ENCODE measurements at regions not wholly inside any gene's neighbourhood (a gene's known extent, or its start where the extent isn't known, plus 50 kb on each side); places are given as distances from the start of the nearest gene placed in this dataset.
A peak's percentile ranks its signal among the peaks of the same experiment; 100 is the strongest.

DNA sequence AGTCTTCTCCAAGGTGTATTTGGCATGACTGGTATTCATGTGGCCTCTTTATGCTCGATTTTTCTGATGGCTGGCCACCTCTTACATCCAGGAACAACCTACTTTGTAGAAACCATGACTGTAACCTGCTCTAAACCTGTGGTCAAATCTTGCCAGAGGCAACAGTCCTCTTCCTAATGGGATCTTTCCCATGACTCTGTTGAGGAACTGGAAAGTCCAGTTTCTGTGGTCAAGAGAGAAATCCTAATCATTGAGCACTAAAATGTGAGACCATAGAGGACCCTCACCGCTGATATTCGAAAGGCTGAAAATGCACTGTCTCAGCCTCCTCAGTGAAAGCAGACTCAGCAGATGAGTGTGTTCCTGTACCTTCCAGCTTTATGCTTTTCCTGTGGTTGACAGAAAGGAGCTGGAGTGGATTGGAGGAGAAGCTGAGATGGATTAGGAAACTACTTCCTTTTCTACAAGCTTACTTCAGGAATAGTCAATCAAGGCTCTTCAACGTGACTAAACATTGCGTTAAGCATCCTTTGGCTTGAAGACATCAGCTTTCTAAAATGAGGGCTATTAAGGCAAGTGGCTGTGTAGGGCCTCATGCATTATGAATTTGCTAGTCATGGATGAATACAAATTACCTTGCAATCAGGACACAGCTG is 69.7 kb upstream of the DAPK1 start:
- no peak for DNase-seq

DNA sequence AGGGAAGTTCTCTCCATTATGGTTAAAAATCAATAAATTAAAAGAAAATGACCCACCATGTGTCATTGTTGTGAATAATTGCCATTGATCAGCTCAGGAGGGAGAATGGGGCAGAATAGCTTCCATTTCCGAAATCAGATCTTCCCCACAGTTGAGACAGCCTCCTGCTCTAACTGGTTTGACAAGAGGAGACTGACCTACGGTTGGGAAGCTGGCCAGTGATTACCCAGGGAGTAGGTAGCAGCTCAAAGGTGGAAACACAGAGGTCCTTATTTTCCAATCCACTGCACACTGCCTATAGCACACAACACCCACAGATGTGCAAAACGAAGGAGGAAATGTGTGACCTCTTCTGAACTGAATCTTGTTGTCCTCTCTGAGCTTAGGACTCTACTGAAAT is 69.0 kb upstream of the DAPK1 start:
- no peak for DNase-seq

DNA sequence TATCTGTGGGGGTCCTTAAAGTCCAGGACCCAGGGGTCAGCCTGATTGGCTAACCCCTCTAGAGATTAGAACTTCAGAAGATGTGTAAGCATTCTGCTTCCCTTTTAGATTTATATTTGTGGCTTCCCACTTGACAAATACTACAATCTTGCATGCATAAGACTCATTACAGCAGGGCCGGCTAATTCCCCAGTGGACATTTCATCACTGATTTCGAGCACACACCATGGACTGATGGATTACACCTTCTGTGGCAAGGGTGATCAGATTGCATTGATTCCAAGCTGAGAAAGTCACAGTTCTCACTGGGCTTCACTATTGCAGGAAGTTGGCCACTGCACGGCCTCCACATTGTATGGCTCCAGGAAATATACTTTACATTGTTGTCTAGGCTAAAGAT is 65.8 kb upstream of the DAPK1 start:
- DNase-seq, result no peak

DNA sequence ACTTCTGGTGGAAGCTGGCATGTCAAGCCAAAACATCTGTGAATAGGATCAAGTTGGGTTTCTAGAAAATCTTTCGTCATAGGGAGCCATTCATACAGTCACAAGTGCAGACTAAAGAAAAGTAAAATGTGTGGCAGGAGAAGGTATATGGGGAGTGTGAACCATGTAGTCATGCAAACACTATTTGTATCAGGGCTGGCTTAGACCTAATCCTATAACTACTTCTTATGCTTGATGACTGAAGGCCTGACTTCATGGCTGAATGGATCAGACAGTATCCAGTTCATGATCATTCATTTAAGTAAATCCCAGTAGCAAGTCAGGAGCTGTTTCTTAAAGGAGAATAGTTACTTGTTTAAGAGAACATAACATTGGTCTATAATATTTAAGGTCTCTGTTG is 63.8 kb upstream of the DAPK1 start:
- no peak for DNase-seq

DNA sequence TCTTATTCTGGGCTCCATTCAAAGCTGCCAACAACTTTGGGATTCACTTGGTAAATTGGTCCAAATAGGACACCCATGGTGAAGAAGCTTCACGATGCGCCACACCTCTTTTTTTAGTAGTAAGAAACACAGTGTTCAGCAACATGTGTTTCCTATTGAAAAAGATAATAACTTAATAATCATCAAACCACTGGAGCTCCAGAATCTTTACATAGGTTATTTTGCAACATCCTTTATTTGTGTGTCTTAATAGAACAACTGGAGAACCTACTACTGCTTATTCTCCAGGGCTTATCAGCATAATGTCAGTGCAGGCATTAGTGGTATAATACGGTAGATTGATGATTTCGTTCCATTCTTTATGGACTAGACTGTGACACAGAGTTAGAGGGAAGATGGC is 63.3 kb upstream of the DAPK1 start:
- no peak for DNase-seq

DNA sequence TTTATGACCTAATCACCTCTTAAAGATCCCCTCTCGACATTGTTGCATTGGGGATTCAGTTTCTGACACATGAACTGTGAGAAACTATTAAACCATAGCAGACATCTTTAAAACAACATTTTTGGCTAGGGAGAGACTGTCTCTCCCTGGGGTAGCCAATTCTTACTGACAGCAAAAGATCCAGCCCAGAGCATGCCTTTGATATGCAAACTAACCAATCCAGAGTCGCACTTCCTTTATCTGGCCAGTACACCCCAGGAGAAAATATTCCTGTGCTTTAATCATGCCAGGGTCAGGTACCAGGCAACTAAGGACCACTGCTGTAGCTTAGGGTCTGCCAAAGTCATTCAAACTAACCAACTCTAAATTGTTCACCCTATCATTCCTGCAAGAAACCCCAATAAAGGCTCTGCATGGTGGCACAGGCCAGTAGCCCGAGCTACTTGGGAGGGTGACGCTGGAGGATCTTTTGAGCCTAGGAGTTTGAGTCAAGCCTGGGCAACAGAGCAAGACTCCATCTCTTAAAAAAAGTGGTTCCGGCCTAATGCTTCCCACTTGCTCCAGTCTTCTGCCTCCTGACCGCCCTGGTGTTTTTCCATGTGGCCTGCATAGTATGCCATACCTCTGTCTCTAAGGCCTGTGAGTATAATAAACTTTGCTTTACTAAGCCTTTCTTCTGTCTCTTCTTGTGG is 62.3 kb upstream of the DAPK1 start:
- no peak for DNase-seq

DNA sequence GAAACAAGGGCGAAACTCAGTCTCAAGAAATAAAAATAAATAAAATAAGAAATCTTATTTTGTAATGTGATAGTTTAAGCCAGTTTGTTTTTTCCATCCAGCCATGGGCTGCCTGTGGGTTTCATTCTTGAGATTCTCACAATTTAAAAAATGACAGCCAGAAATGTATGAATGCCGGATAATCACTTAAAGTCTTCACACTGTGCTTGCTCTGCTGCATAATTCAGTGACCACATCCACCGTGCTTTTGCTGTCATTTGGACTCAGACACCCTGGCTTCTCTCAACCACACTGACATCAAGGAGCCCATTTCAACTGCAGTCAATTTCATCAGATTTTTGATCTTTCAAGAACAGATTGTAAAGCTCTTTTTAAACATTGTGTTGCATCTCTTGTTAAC is 61.0 kb upstream of the DAPK1 start:
- no peak for DNase-seq

DNA sequence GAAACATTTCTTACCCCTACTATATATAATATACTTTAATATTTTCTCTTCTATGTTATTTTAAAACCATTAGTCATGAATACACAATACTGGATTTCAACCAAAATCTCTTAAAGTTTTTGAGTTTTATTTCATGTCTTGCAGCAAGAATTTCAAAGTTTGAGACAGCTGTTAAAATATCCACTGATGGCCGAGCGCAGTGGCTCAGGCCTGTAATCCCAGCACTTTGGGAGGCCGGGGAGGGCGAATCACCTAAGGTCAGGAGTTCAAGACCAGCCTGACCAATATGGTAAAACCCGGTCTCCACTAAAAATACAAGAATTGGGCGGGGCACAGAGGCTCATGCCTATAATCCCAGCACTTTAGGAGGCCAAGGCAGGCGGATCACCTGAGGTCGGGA is 59.7 kb upstream of the DAPK1 start:
- DNase-seq, result no peak

DNA sequence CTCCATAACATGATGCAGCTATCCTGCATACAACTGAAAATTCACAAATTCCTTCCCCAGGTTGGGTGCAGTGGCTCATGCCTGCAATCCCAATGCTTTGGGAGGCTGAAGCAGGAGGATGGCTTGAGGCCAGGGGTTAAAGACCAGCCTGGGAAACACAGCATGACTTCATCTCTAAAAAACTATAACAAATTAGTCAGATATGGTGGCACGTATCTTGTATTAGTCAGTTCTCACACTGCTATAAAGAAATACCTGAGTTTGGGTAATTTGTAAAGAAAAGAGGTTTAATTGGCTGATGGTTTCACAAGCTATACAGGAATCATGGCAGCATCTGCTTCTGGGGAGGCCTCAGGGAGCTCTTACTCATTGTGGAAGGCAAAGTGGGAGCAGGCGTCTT is 56.4 kb upstream of the DAPK1 start:
- DNase-seq, result no peak

DNA sequence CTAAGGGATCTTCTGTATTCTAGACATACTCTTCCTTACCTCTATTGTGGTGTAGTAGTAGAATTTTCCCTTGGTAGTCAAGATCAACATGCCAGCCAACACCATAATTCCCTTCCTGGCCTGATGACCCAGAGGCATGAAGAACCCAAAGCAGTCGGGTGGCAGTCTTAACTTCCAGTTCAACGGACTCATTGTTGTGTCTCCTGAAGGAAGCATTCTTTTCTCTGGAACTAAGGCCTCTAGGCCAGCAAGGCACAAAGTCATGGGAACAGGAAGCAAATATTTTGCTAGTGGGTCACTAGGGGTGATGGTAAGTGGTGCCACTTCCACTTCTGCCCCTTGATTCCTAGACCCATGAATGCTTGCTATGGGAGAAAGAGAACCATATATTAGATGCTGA is 55.2 kb upstream of the DAPK1 start:
- DNase-seq, result no peak

DNA sequence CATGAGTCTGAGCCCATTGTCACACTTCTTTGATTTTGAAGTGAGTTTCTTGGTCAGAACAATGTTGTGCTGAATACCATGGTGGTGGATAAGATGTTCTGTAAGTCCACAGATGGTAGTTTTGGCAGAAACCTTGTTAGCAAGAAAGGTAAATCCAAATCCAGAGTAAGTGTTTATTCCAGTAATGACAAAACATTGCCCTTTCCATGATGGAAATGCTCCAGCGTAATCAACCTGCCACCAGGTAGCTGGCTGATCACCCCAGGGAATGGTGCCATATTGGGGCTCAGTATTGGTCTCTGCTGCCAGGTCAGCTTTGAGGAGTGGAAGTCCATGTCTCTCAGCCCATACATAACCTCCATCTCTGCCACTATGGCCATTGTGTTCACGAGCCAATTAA is 54.7 kb upstream of the DAPK1 start:
- no peak for DNase-seq

DNA sequence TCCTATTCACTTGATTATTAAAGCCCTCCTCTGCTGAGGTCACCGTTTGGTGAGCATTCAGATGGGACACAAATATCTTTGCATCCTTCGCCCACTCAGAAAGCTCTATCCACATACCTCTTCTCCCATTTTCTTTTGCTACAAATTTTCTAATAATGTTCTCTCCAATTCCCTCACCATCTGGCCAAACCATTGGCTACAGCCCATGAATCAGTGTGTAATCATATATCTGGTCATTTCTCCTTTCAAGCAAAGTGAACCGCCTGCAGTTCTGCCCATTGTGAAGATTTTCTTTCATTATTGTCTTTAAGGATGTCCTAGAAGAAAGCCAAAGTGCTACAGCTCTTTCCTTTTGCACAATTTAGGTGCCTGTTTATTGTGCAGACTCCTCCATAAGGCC is 54.2 kb upstream of the DAPK1 start:
- no peak for DNase-seq

DNA sequence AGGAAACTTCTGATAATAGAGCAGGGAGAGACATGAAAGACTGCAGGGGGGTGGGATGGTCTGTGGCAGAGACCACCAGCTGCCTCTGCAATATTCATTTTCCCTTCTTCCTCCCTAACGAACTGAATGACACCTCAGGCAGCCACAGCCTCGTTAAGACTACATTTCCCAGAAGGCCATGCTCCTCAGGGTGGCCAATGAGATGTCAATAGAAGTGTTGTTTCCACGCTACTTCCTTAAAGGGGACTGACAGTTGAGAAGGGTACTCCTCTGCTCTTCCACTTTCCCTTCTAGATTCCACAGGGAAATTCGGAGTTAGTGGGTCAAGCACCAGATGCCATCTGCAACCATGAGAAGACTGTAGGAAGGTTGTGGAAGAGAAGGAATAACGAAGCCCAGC is 52.0 kb upstream of the DAPK1 start:
- DNase-seq, result no peak

DNA sequence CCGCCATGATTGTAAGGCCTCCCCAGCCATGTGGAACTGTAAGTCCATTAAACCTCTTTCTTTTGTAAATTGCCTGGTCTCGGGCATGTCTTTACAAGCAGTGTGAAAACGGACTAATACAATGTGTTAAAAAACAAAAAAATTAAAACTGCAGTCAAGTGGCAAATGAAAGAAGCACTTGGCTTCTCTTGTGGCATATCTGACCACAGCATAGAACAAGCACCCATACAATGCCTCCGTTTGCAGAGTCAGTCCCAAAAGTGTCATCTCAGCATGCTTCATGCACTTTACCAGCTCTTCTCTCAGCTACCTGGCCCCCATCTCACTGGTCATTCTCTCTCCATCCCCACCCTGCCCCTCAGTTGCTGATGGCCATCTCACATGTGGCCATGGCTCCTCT is 51.1 kb upstream of the DAPK1 start:
- no peak for DNase-seq

DNA sequence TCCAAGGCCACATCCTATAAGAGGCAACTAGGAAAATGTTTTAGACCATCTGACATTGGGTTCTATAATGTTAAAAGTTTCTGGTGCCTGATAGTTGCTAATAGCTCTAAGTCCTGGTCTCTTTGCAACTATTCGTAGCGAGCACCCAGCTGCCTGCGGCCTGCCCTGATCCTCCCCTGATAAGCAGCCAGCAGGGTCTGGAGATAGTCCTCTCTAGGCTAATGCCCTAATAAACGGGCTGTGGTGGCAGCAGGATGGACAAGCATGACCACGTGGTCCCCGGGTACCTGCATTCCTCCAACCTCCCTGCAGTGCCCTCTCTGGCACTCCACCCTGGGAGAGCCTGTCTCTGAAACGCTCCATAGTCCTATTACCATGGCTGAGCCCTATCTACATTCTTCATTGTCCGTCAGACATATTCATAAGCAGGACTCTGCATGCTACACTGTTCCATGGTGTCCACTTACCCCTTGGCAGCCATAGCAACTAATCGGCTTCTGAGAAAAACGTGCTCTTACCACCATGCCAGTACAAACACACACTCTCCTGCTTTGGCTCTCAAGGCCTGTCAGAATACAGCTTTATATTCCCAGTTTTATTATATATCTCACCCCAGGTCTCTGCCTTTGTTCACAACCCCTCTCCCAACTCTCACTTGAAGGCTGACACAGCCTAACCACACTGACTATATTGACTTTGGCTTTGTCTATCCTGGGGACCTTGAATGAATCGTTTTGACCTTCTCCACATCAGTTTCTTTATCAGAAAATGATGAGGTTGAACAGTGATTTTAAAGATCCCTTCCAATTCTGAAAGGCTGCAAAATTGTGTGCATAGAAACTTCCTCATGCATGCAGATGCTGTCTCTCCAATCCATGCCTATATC is 49.9 kb upstream of the DAPK1 start:
- peak; percentile 29 for DNase-seq

Data from NCI-H774 (cell line).